GM12878 (cell line): ENCODE measurements at regions not wholly inside any gene's neighbourhood (a gene's known extent, or its start where the extent isn't known, plus 50 kb on each side); places are given as distances from the start of the nearest gene placed in this dataset.

ENCODE experiments used
- ATAC-seq: fragments of 200-7000 bp; cut with Tn5 transposase; 3 replicates; pipeline ENCODE4 v1.9.1; 2020; ENCODE audit warnings: mild to moderate bottlenecking, moderate library complexity
- BruUV-seq: library from RNA; stranded (reverse); fragments of 400-500 nt; replicated peaks from 2 replicates; lab custom pipeline; 2021; lab: Mats Ljungman, UMichigan
- CTCF ChIA-PET: fragments of 300-600 bp; sonication (Branson Sonifier 250); formaldehyde crosslinking; extraction: SDS; loops from one replicate; lab custom pipeline; 2021; ENCODE audit warnings: inconsistent platforms; lab: Yijun Ruan, JAX
- POLR2A ChIA-PET: fragments of 350-600 bp; formaldehyde crosslinking; extraction: SDS; loops from one replicate; lab custom pipeline; 2021; ENCODE audit warnings: inconsistent platforms; lab: Charles Lee
- RAD21 ChIA-PET: fragments of 300-600 bp; sonication (Branson Sonifier 250); formaldehyde crosslinking; loops from one replicate; lab custom pipeline; 2023; ENCODE audit warnings: antibody characterized with exemption; ENCODE audit not compliant: unreplicated experiment; lab: Charles Lee
- SMC1A ChIA-PET: fragments of 300-600 bp; sonication (Branson Sonifier 250); formaldehyde crosslinking; loops from one replicate; lab custom pipeline; 2023; ENCODE audit not compliant: unreplicated experiment, uncharacterized antibody; lab: Charles Lee
- DNase-seq: peaks from one replicate; pipeline ENCODE4 v3.0.0-alpha.2; 2011; ENCODE audit warnings: low read depth, low spot score
- FAIRE-seq: peaks from 3 replicates; lab custom pipeline; 2011; peaks lifted over from hg19 to GRCh38; lab: Jason Lieb, UNC
- H2AFZ ChIP-seq: 2 replicates; pipeline ENCODE4 v1.6.0; 2011; ENCODE audit warnings: low read depth, low read length, control low read depth; ENCODE audit not compliant: control insufficient read depth
- H3K27ac ChIP-seq: 2 replicates; pipeline ENCODE4 v1.5.1; 2011; ENCODE audit warnings: control low read depth; ENCODE audit not compliant: control insufficient read depth, insufficient read depth
- H3K27me3 ChIP-seq, 2 experiments: replicated peaks in 1 of 2; 2 replicates each; pipeline versions ENCODE4 v1.6.0 to v1.6.1; 2011; ENCODE audit warnings: low read length in 1 of 2; ENCODE audit not compliant: control insufficient read depth in 2 of 2, insufficient read depth in 2 of 2
- H3K36me3 ChIP-seq, 2 experiments: 2 replicates each; pipeline ENCODE4 v1.5.1; 2011; ENCODE audit warnings: low read length in 1 of 2; ENCODE audit not compliant: control insufficient read depth in 2 of 2, insufficient read depth in 2 of 2
- H3K4me1 ChIP-seq: 2 replicates; pipeline ENCODE4 v1.6.1; 2011; ENCODE audit warnings: mild to moderate bottlenecking, low read length, moderate library complexity, mixed read lengths; ENCODE audit not compliant: control insufficient read depth, insufficient read depth
- H3K4me2 ChIP-seq: 2 replicates; pipeline ENCODE4 v1.6.0; 2011; ENCODE audit warnings: control low read depth; ENCODE audit not compliant: control insufficient read depth, insufficient read depth
- H3K4me3 ChIP-seq: fragments of 200-600 bp; sonication (generic); 2 replicates; pipeline ENCODE4 v1.5.1; 2016
- H3K79me2 ChIP-seq: 2 replicates; pipeline ENCODE4 v1.6.0; 2011; ENCODE audit warnings: low read length; ENCODE audit not compliant: control insufficient read depth, insufficient read depth
- H3K9ac ChIP-seq: 2 replicates; pipeline ENCODE4 v1.8.0; 2011; ENCODE audit warnings: low read length, control low read depth, mixed read lengths; ENCODE audit not compliant: control insufficient read depth, insufficient read depth
- H3K9me3 ChIP-seq: replicated peaks from 3 replicates; pipeline ENCODE4 v1.5.1; 2011; ENCODE audit warnings: mild to moderate bottlenecking, low read length; ENCODE audit not compliant: control insufficient read depth, insufficient read depth
- H4K20me1 ChIP-seq: 2 replicates; pipeline ENCODE4 v1.6.0; 2011; ENCODE audit not compliant: control insufficient read depth, insufficient read depth
- BHLHE40 ChIP-seq, 2 experiments: fragments of 450-650 bp in 1 of 2; IDR thresholded peaks; 2 replicates each; pipeline ENCODE4 v1.6.1; 2011 to 2017; ENCODE audit warnings: low read depth in 2 of 2, borderline replicate concordance in 1 of 2, improper control_type of control experiment in 1 of 2, low read length in 1 of 2, mild to moderate bottlenecking in 1 of 2
- BMI1 ChIP-seq: fragments of 450-650 bp; IDR thresholded peaks from 2 replicates; pipeline ENCODE4 v1.6.1; 2016; ENCODE audit warnings: mild to moderate bottlenecking, moderate library complexity, borderline replicate concordance
- ESRRA ChIP-seq: IDR thresholded peaks from 2 replicates; pipeline ENCODE4 v1.6.1; 2012; ENCODE audit warnings: mild to moderate bottlenecking, low read length, improper control_type of control experiment
- JUND ChIP-seq: IDR thresholded peaks from 2 replicates; pipeline ENCODE4 v1.6.1; 2012; ENCODE audit warnings: low read depth, mild to moderate bottlenecking, low read length, improper control_type of control experiment, moderate library complexity
- KAT2A ChIP-seq: conservative IDR thresholded peaks from 2 replicates; pipeline ENCODE4 v1.6.1; 2011; ENCODE audit warnings: low read depth, low read length; ENCODE audit not compliant: control insufficient read depth
- NFYB ChIP-seq: IDR thresholded peaks from 2 replicates; pipeline ENCODE4 v1.6.1; 2011; ENCODE audit warnings: low read depth, mild to moderate bottlenecking, low read length, improper control_type of control experiment, moderate library complexity; ENCODE audit not compliant: insufficient read depth
- PKNOX1 ChIP-seq: fragments of 450-650 bp; IDR thresholded peaks from 2 replicates; pipeline ENCODE4 v1.6.1; 2016; ENCODE audit warnings: mild to moderate bottlenecking
- RCOR1 ChIP-seq: conservative IDR thresholded peaks from 2 replicates; pipeline ENCODE4 v1.6.1; 2012; ENCODE audit warnings: low read depth, low read length, improper control_type of control experiment
- REST ChIP-seq: IDR thresholded peaks from 2 replicates; pipeline ENCODE4 v1.6.1; 2012; ENCODE audit warnings: mild to moderate bottlenecking, low read depth, low read length
- SUPT20H ChIP-seq: IDR thresholded peaks from 2 replicates; pipeline ENCODE4 v1.6.1; 2011; ENCODE audit warnings: low read depth, mild to moderate bottlenecking, low read length, moderate library complexity, borderline replicate concordance; ENCODE audit not compliant: control insufficient read depth
- SUZ12 ChIP-seq: fragments of 200-600 bp; sonication (generic); IDR thresholded peaks from one replicate; pipeline ENCODE4 v1.6.1; 2018; ENCODE audit warnings: antibody characterized with exemption, mild to moderate bottlenecking; ENCODE audit not compliant: unreplicated experiment
- ZNF622 ChIP-seq: fragments of 450-650 bp; IDR thresholded peaks from 2 replicates; pipeline ENCODE4 v1.6.1; 2017; ENCODE audit warnings: mild to moderate bottlenecking, inconsistent platforms
- ZZZ3 ChIP-seq: IDR thresholded peaks from 2 replicates; pipeline ENCODE4 v1.6.1; 2011; ENCODE audit warnings: low read depth; ENCODE audit not compliant: control insufficient read depth, insufficient read length
- WGBS: methylation state at CpG from one replicate; pipeline ENCODE4 v1.1.6; 2016; ENCODE audit warnings: low lambda C conversion rate; ENCODE audit not compliant: insufficient replicate concordance, insufficient coverage; ENCODE audit errors: missing lambda C conversion rate; 5-methylcytosine and 5-hydroxymethylcytosine counted together
- in situ Hi-C: fragments of 300-500 bp; cut with MboI; formaldehyde crosslinking; loops from 9 replicates; pipeline ENCODE4 v1.14.3; 2018; ENCODE audit warnings: mixed read lengths
- intact Hi-C: fragments of 100-400 bp; cut with micrococcal nuclease; formaldehyde crosslinking; loops from one replicate; pipeline ENCODE4 v1.14.2; 2022; ENCODE audit not compliant: unreplicated experiment

- WGBS: 0% methylated on average over 1 of the region's 2 CpGs
- Histone ChIP-seq H3K36me3 (no peaks in the 10 kb centered on the region), H3K4me3 (no peak overlapping the region), H3K9ac (no peak overlapping the region), H3K27me3 (no peaks in the 10 kb centered on the region), H4K20me1 (no peaks in the 10 kb centered on the region), H3K4me1 (no peaks in the 10 kb centered on the region), H3K27ac (no peak overlapping the region), H2AFZ (no peak overlapping the region), H3K4me2 (no peak overlapping the region), H3K9me3 (no peaks in the 10 kb centered on the region), H3K79me2 (no peaks in the 10 kb centered on the region)
- intact Hi-C loops (no loop called here), in situ Hi-C loops (no loop called here)
- TF ChIP-seq JUND (no peak), SUZ12 (no peak), RCOR1 (no peak)
- no peak for FAIRE-seq
- ChIA-PET CTCF (no interaction called here), POLR2A (interaction anchor here (0.7 kb wide), 1 partner anchor 25 kb away, joined by 3 read pairs; no protein-coding TSS in a partner anchor), SMC1A (interaction anchor here (1.1 kb wide), 1 partner anchor 30 kb away, joined by 3 read pairs; no protein-coding TSS in a partner anchor), RAD21 (no interaction called here)
- DNase-seq: no peak
- no peak for ATAC-seq
- BruUV-seq: no TSS peak
Observed at GRCh38 chr6:4274382-4275082, 139.2 kb upstream of the ECI2 start.

GRCh38 chr6:4272996-4273395 lies 137.6 kb upstream of the ECI2 start:
- Histone ChIP-seq H3K9ac (no peak overlapping the region), H3K79me2 (no peaks in the 10 kb centered on the region), H4K20me1 (no peaks in the 10 kb centered on the region), H3K9me3 (no peaks in the 10 kb centered on the region), H2AFZ (no peak overlapping the region), H3K27ac (no peak overlapping the region), H3K4me1 (no peaks in the 10 kb centered on the region), H3K4me3 (no peak overlapping the region), H3K36me3 (no peaks in the 10 kb centered on the region), H3K27me3 (no peaks in the 10 kb centered on the region), H3K4me2 (no peak overlapping the region)
- ATAC-seq (no peak), DNase-seq (no peak), FAIRE-seq (no peak)
- WGBS: 74% methylated on average over 3 of the region's 6 CpGs
- in situ Hi-C loops (no loop called here), intact Hi-C loops (no loop called here)
- CTCF ChIA-PET: no interaction called here
- BruUV-seq: no TSS peak
- RAD21 ChIA-PET: no interaction called here
- POLR2A ChIA-PET: no interaction called here
- SMC1A ChIA-PET: no interaction called here
- TF ChIP-seq BMI1 (no peak), ESRRA (no peak), KAT2A (no peak), SUPT20H (no peak), ZNF622 (no peak), REST (no peak), BHLHE40 (IDR thresholded peaks at IDR 0.05; ENCODE audit: borderline replicate concordance in 1 of 2, low read depth in 2 of 2, low read length in 1 of 2) (no peak), NFYB (no peak), PKNOX1 (no peak), ZZZ3 (no peak)
